ENCODE measurements at regions not wholly inside any gene's neighbourhood (a gene's known extent, or its start where the extent isn't known, plus 50 kb on each side); places are given as distances from the start of the nearest gene placed in this dataset.

GRCh38 chr13:26988059-26988769 lies 183.4 kb downstream of the USP12 start:
- H3K9me3 ChIP-seq: no peaks in the 10 kb centered on the region
- no peaks in the 10 kb centered on the region for H3K36me3 ChIP-seq
- H3K27me3 ChIP-seq: no peaks in the 10 kb centered on the region
- H3K4me3 ChIP-seq: no peak overlapping the region
- TF ChIP-seq POLR2A (IDR thresholded peaks at IDR 0.05): no peak
- TF ChIP-seq CTCF (IDR thresholded peaks at IDR 0.05): no peak
- peak in 1 of 3 donors; percentile 33 for DNase-seq
- H3K4me1 ChIP-seq: peaks cover 0 to 38% (median 6%) of the 10 kb centered on the region in 4 donors
- H3K27ac ChIP-seq: no peak overlapping the region

GRCh38 chr13:26987486-26988013 lies 184.1 kb downstream of the USP12 start:
- DNase-seq: no peak
- no peaks in the 10 kb centered on the region for H3K27me3 ChIP-seq
- H3K36me3 ChIP-seq: no peaks in the 10 kb centered on the region
- peaks cover 0 to 40% (median 6%) of the 10 kb centered on the region in 4 donors for H3K4me1 ChIP-seq
- TF ChIP-seq CTCF (IDR thresholded peaks at IDR 0.05): no peak
- no peak for TF ChIP-seq POLR2A (IDR thresholded peaks at IDR 0.05)
- no peak overlapping the region for H3K27ac ChIP-seq
- no peak overlapping the region for H3K4me3 ChIP-seq
- H3K9me3 ChIP-seq: no peaks in the 10 kb centered on the region

- H3K36me3 ChIP-seq: no peaks in the 10 kb centered on the region
- DNase-seq: peak; percentile 47 to 90 (median 80)
- no peaks in the 10 kb centered on the region for H3K9me3 ChIP-seq
- peak; percentile 54 to 96 (median 84) for TF ChIP-seq CTCF (IDR thresholded peaks at IDR 0.05)
- TF ChIP-seq POLR2A (IDR thresholded peaks at IDR 0.05): peak in 1 of 2 donors; percentile 8
- H3K4me3 ChIP-seq: no peak overlapping the region
- peak overlapping the region in 1 of 4 donors; percentile 89 for H3K27ac ChIP-seq
- no peaks in the 10 kb centered on the region for H3K27me3 ChIP-seq
- peaks cover 0 to 32% (median 7%) of the 10 kb centered on the region in 4 donors for H3K4me1 ChIP-seq
Measured at GRCh38 chr13:26985285-26985878, 186.2 kb downstream of the USP12 start.

GRCh38 chr13:26984337-26984736 lies 187.3 kb downstream of the USP12 start:
- TF ChIP-seq CTCF (IDR thresholded peaks at IDR 0.05): no peak
- TF ChIP-seq POLR2A (IDR thresholded peaks at IDR 0.05): no peak
- Histone ChIP-seq H3K9me3 (no peaks in the 10 kb centered on the region), H3K27me3 (no peaks in the 10 kb centered on the region), H3K4me1 (peaks cover 0 to 43% (median 7%) of the 10 kb centered on the region in 4 donors), H3K4me3 (no peak overlapping the region), H3K36me3 (no peaks in the 10 kb centered on the region), H3K27ac (peak overlapping the region in 2 of 4 donors; percentile 82 to 89)
- no peak for DNase-seq

- DNase-seq: no peak
- Histone ChIP-seq H3K27me3 (no peaks in the 10 kb centered on the region), H3K27ac (peak overlapping the region; percentile 3 to 89 (median 60)), H3K36me3 (no peaks in the 10 kb centered on the region), H3K4me3 (no peak overlapping the region), H3K9me3 (no peaks in the 10 kb centered on the region), H3K4me1 (peaks cover 0 to 47% (median 7%) of the 10 kb centered on the region in 4 donors)
- TF ChIP-seq POLR2A (IDR thresholded peaks at IDR 0.05): no peak
- no peak for TF ChIP-seq CTCF (IDR thresholded peaks at IDR 0.05)
Measured at GRCh38 chr13:26983543-26984320, 187.9 kb downstream of the USP12 start.

All from Peyer's patch (tissue), 4 donors.